T-helper 17 cell (primary cell): ENCODE measurements at regions not wholly inside any gene's neighbourhood (a gene's known extent, or its start where the extent isn't known, plus 50 kb on each side); places are given as distances from the start of the nearest gene placed in this dataset.

ENCODE experiments used
- ATAC-seq: fragments of 150-1000 bp; cut with Tn5 transposase; 2 replicates; pipeline ENCODE4 v1.10.0; 2021; ENCODE audit warnings: mild to moderate bottlenecking, moderate library complexity
- DNase-seq, 3 donors: peaks; one replicate each; pipeline versions ENCODE4 v3.0.0 to v3.0.0-alpha.2; 2020 to 2021
- H3K9me3 ChIP-seq: one replicate; pipeline ENCODE4 v1.7.0; 2013; ENCODE audit warnings: low read length, mild to moderate bottlenecking; ENCODE audit not compliant: control insufficient read depth, poor library complexity, severe bottlenecking
- H3K27ac Mint-ChIP-seq: one replicate; pipeline ENCODE4 v1.8.0; 2022; ENCODE audit warnings: mild to moderate bottlenecking, moderate library complexity, mixed read lengths
- H3K27me3 Mint-ChIP-seq: one replicate; pipeline ENCODE4 v1.8.0; 2022; ENCODE audit warnings: mixed read lengths
- H3K36me3 Mint-ChIP-seq: one replicate; pipeline ENCODE4 v1.8.0; 2022; ENCODE audit warnings: low read depth, mixed read lengths
- H3K4me1 Mint-ChIP-seq: one replicate; pipeline ENCODE4 v1.8.0; 2022; ENCODE audit warnings: mild to moderate bottlenecking, mixed read lengths
- H3K4me3 Mint-ChIP-seq: one replicate; pipeline ENCODE4 v1.8.0; 2022; ENCODE audit warnings: mild to moderate bottlenecking, moderate library complexity, mixed read lengths

DNA sequence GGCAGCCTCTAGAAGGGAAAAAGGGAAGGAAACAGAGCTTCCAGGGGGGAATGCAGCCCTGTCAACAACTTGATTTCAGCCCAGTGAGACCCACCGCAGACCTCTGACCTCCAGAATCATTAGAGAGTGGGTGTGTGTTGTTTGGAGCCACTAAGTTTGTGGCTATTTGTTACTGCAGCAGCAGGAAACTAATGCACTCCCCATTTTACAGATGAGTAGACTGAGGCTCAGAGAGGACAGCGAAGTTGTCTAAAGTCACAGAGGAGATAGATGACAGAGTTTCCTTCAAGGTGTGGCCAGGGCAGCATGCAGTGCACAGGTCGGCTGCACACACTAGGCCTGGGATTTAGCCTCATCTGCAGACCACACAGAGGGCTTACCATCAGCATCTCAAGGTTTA, 81.8 kb upstream of the ALDH1L1 start:
- Mint-ChIP-seq H3K36me3 (peaks cover 2% of the 10 kb centered on the region), H3K27me3 (peaks cover 46% of the 10 kb centered on the region), H3K4me1 (peaks cover 3% of the 10 kb centered on the region), H3K27ac (no peak overlapping the region), H3K4me3 (no peak overlapping the region)
- no peaks in the 10 kb centered on the region for H3K9me3 ChIP-seq
- ATAC-seq = no peak
- no peak for DNase-seq

DNA sequence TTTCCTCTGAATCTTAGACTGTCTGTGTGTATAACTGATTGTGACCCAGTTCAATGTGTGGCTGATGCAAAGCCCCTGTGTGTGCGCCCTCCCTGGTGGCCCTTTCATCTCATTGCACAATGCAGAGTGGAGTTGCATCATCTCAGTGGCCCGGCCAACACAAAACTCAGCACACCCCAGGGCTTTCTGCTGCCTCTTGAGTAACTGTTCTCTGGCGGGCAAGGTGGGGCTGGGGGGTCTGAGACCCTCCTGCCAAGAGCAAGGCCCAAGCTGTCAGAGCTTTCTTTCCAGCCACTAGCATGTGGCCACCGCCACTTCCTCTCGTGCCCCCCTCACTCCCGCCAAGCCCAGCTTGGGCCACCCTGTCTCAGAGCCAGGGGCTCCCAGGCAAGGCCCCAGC, 80.7 kb upstream of the ALDH1L1 start:
- H3K4me1 Mint-ChIP-seq = peaks cover 2% of the 10 kb centered on the region
- no peak overlapping the region for H3K4me3 Mint-ChIP-seq
- no peaks in the 10 kb centered on the region for H3K9me3 ChIP-seq
- ATAC-seq (no peak), DNase-seq (no peak)
- H3K27me3 Mint-ChIP-seq = peaks cover 51% of the 10 kb centered on the region
- H3K36me3 Mint-ChIP-seq = peaks cover under 1% of the 10 kb centered on the region
- H3K27ac Mint-ChIP-seq = no peak overlapping the region

GRCh38 chr3:126259411-126260391, 79.3 kb upstream of the ALDH1L1 start:
- no peaks in the 10 kb centered on the region for H3K9me3 ChIP-seq
- H3K27me3 Mint-ChIP-seq = peaks cover 53% of the 10 kb centered on the region
- ATAC-seq = no peak
- peaks cover under 1% of the 10 kb centered on the region for H3K4me1 Mint-ChIP-seq
- H3K27ac Mint-ChIP-seq = no peak overlapping the region
- H3K4me3 Mint-ChIP-seq = no peak overlapping the region
- DNase-seq = no peak
- no peaks in the 10 kb centered on the region for H3K36me3 Mint-ChIP-seq

DNA sequence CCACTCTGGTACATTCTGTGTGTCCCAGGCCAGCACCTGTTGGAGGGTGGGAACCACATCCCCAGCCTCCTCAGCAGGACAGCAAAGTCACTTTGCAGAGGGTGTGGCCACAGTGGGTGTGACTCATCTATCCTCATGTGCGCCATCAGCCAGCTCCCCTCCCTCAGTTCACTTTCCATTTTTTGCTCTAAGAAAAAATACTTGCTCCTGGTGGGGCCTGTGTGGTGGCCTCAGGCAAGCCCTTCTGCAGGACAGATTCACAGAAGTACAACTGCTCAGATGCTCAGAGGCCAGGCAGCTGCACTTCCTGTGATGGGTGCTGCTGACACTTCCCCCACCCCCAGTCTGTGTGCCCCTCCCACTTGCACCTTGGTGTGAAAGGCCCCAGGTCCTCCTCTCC, 78.3 kb upstream of the ALDH1L1 start:
- DNase-seq (no peak), ATAC-seq (no peak)
- Mint-ChIP-seq H3K27ac (no peak overlapping the region), H3K36me3 (no peaks in the 10 kb centered on the region), H3K4me3 (no peak overlapping the region), H3K27me3 (peaks cover 42% of the 10 kb centered on the region), H3K4me1 (no peaks in the 10 kb centered on the region)
- no peaks in the 10 kb centered on the region for H3K9me3 ChIP-seq

DNA sequence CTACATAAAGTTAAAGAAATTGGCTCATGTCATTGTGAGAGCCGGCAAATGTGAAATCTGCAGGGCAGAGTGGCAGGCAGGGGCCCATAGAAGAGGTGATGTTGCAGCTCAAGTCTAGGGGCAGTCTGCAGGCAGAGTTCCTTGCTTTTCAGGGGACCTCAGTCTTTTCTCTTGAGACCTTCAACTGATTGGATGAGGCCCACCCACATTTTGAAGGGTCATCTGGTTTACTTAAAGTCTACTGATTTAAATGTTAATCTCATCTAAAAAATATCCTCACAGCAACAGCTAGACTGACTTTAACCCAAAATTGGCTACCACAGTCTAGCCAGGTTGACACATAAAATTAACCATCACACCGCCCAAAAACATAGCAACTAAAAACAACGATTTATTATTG, 77.6 kb upstream of the ALDH1L1 start:
- no peaks in the 10 kb centered on the region for H3K4me1 Mint-ChIP-seq
- DNase-seq (no peak), ATAC-seq (no peak)
- H3K27me3 Mint-ChIP-seq = peaks cover 36% of the 10 kb centered on the region
- no peaks in the 10 kb centered on the region for H3K36me3 Mint-ChIP-seq
- H3K4me3 Mint-ChIP-seq = no peak overlapping the region
- no peak overlapping the region for H3K27ac Mint-ChIP-seq
- no peaks in the 10 kb centered on the region for H3K9me3 ChIP-seq

DNA sequence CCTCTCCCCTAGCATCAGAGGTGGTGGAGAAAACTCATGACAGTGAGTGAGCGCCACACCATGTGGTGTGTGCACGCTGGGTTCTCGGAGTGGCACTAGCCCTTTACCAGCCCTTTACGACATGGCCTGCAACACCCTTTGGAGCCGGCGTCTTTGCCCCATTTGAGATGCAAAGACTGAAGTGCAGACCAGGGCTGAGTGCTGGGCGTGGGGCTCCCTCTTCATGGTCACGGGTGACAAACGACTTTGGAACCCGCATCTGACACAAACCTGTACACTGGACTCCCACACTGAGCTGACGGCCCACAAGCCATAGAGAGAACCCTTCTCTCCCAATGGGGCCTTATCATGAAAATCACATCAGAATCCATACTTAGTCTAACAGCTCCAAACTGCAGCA, 76.8 kb upstream of the ALDH1L1 start:
- H3K36me3 Mint-ChIP-seq = no peaks in the 10 kb centered on the region
- no peaks in the 10 kb centered on the region for H3K4me1 Mint-ChIP-seq
- H3K9me3 ChIP-seq = no peaks in the 10 kb centered on the region
- no peak for ATAC-seq
- no peak for DNase-seq
- H3K27ac Mint-ChIP-seq = no peak overlapping the region
- no peak overlapping the region for H3K4me3 Mint-ChIP-seq
- peaks cover 27% of the 10 kb centered on the region for H3K27me3 Mint-ChIP-seq

- Mint-ChIP-seq H3K27me3 (peaks cover 18% of the 10 kb centered on the region), H3K36me3 (no peaks in the 10 kb centered on the region), H3K4me1 (no peaks in the 10 kb centered on the region), H3K27ac (no peak overlapping the region), H3K4me3 (no peak overlapping the region)
- no peaks in the 10 kb centered on the region for H3K9me3 ChIP-seq
- ATAC-seq = no peak
- DNase-seq = no peak
These were observed 75.9 kb upstream of the ALDH1L1 start for GRCh38 chr3:126256251-126256650.

DNA sequence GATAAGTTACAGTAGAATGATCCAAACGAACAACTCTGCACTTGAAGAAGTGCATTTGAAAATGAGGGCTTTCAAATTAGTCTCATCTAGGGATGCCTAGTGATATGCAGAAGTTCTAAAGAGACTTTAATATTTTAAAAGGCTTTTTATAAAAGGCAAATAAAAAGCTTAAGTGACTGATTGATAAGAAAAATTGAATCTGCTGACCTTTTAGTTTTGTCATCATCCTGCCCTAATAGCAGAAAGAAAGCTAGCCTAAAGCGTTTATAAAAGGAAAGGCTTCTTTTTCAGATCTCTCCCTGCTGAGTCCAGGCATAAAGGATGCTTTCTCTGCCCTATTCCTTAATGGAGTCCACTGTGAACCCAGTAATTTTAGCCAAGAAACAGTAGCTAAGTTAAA, 72.7 kb upstream of the ALDH1L1 start:
- H3K9me3 ChIP-seq = no peaks in the 10 kb centered on the region
- no peaks in the 10 kb centered on the region for H3K4me1 Mint-ChIP-seq
- no peaks in the 10 kb centered on the region for H3K36me3 Mint-ChIP-seq
- no peak overlapping the region for H3K27ac Mint-ChIP-seq
- peaks cover 14% of the 10 kb centered on the region for H3K27me3 Mint-ChIP-seq
- DNase-seq (no peak), ATAC-seq (no peak)
- H3K4me3 Mint-ChIP-seq = no peak overlapping the region

- H3K4me1 Mint-ChIP-seq = no peaks in the 10 kb centered on the region
- ATAC-seq (no peak), DNase-seq (no peak)
- H3K4me3 Mint-ChIP-seq = no peak overlapping the region
- no peaks in the 10 kb centered on the region for H3K36me3 Mint-ChIP-seq
- no peak overlapping the region for H3K27ac Mint-ChIP-seq
- no peaks in the 10 kb centered on the region for H3K9me3 ChIP-seq
- H3K27me3 Mint-ChIP-seq = peaks cover 14% of the 10 kb centered on the region
These were observed 72.0 kb upstream of the ALDH1L1 start for GRCh38 chr3:126252373-126252772.

GRCh38 chr3:126245811-126246727, 65.7 kb upstream of the ALDH1L1 start:
- Mint-ChIP-seq H3K4me3 (no peak overlapping the region), H3K27ac (no peak overlapping the region), H3K4me1 (no peaks in the 10 kb centered on the region), H3K27me3 (peaks cover 6% of the 10 kb centered on the region), H3K36me3 (no peaks in the 10 kb centered on the region)
- DNase-seq = no peak
- H3K9me3 ChIP-seq = no peaks in the 10 kb centered on the region
- no peak for ATAC-seq
